ENCODE measurements at regions not wholly inside any gene's neighbourhood (a gene's known extent, or its start where the extent isn't known, plus 50 kb on each side); places are given as distances from the start of the nearest gene placed in this dataset.

- DNase-seq: no peak
- no peak overlapping the region for H2AFZ ChIP-seq (ENCODE audit: low read length)
These were observed 1029.6 kb downstream of the TTLL7 start for GRCh38 chr1:82969340-82969739.

DNA sequence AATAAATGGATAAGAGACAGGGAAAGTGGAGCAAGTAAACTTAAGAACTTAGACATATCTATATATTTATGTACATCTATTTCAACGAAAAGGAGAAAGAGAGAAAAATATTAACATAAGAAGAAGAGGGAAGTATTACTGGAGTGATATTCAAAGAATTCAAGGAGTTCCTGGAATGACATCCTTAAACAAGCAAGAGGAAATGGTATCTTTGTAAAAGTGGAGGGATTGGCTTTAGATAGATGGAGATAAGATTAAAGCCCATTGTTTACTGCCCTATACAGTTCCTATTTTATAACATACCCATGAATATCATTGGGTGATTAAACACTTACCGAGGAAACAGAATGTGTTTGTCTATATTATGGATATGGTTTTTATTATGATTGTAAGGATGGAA lies 1036.3 kb downstream of the TTLL7 start:
- no peaks in the 10 kb centered on the region for H3K79me2 ChIP-seq (ENCODE audit: low read length)
- H3K36me3 ChIP-seq (ENCODE audit: insufficient read depth, low read length): no peaks in the 10 kb centered on the region
- H4K20me1 ChIP-seq (ENCODE audit: insufficient read depth, low read depth, low read length): no peaks in the 10 kb centered on the region
- H3K4me3 ChIP-seq (ENCODE audit: low read length): no peak overlapping the region
- H3K9ac ChIP-seq (ENCODE audit: low read length): no peak overlapping the region
- no peaks in the 10 kb centered on the region; the same call in 1 of the 2 replicates for H3K9me2 ChIP-seq (replicated peaks; ENCODE audit: insufficient read depth, low read length)
- no peak overlapping the region for H3K27ac ChIP-seq (ENCODE audit: low read length)
- H3K4me1 ChIP-seq (ENCODE audit: low read length): no peaks in the 10 kb centered on the region
- H3K4me2 ChIP-seq (ENCODE audit: low read depth, low read length, poor library complexity, severe bottlenecking): no peak overlapping the region
- H2AFZ ChIP-seq (ENCODE audit: low read length): no peak overlapping the region
- peaks cover 3% of the 10 kb centered on the region; the same call in 1 of the 2 replicates for H3K9me3 ChIP-seq (ENCODE audit: low read length)
- DNase-seq: no peak
- H3K27me3 ChIP-seq (ENCODE audit: low read length): no peaks in the 10 kb centered on the region

More at GRCh38 chr1:82969340-82969739, 1029.6 kb downstream of the TTLL7 start:
- Histone ChIP-seq H4K20me1 (ENCODE audit: insufficient read depth, low read depth, low read length) (no peaks in the 10 kb centered on the region), H3K36me3 (ENCODE audit: insufficient read depth, low read length) (no peaks in the 10 kb centered on the region), H3K9ac (ENCODE audit: low read length) (no peak overlapping the region), H3K4me1 (ENCODE audit: low read length) (no peaks in the 10 kb centered on the region), H3K9me2 (replicated peaks; ENCODE audit: insufficient read depth, low read length) (no peaks in the 10 kb centered on the region; the same call in 1 of the 2 replicates), H3K4me3 (ENCODE audit: low read length) (no peak overlapping the region), H3K4me2 (ENCODE audit: low read depth, low read length, poor library complexity, severe bottlenecking) (no peak overlapping the region), H3K79me2 (ENCODE audit: low read length) (no peaks in the 10 kb centered on the region), H3K27ac (ENCODE audit: low read length) (no peak overlapping the region), H3K27me3 (ENCODE audit: low read length) (no peaks in the 10 kb centered on the region), H3K9me3 (ENCODE audit: low read length) (peaks cover 6% of the 10 kb centered on the region; the same call in 1 of the 2 replicates)

- Histone ChIP-seq H3K9me2 (replicated peaks; ENCODE audit: insufficient read depth, low read length) (no peaks in the 10 kb centered on the region), H3K9me3 (ENCODE audit: low read length) (peaks cover 14% of the 10 kb centered on the region), H3K27ac (ENCODE audit: low read length) (no peak overlapping the region), H3K9ac (ENCODE audit: low read length) (no peak overlapping the region), H3K79me2 (ENCODE audit: low read length) (no peaks in the 10 kb centered on the region), H2AFZ (ENCODE audit: low read length) (no peak overlapping the region), H3K4me2 (ENCODE audit: low read depth, low read length, poor library complexity, severe bottlenecking) (no peak overlapping the region), H3K4me3 (ENCODE audit: low read length) (no peak overlapping the region), H3K36me3 (ENCODE audit: insufficient read depth, low read length) (no peaks in the 10 kb centered on the region), H3K27me3 (ENCODE audit: low read length) (no peaks in the 10 kb centered on the region), H3K4me1 (ENCODE audit: low read length) (no peaks in the 10 kb centered on the region), H4K20me1 (ENCODE audit: insufficient read depth, low read depth, low read length) (no peaks in the 10 kb centered on the region)
- DNase-seq: no peak
These were observed 1048.2 kb downstream of the TTLL7 start for GRCh38 chr1:82950606-82951200.

DNA sequence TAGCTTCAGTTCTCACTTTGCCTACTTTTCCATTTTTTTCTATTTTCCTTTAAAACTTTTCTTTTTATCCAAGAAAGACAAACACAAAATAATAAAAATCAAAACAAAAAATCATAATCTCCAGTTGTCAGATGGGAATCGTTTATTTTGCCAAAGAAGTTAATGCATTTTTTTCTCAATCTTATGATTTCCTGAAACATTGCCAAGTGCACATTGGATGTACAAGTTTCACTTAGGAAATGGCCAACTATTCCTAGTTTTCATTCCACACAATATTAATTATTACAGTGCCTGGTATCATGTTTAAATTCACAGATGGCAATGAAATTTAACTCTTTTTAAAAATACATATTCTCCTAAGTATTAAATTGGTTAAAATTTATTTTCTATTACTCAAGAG lies 1050.5 kb downstream of the TTLL7 start:
- peaks cover 15% of the 10 kb centered on the region for H3K9me3 ChIP-seq (ENCODE audit: low read length)
- H3K36me3 ChIP-seq (ENCODE audit: insufficient read depth, low read length): no peaks in the 10 kb centered on the region
- no peak overlapping the region for H3K4me3 ChIP-seq (ENCODE audit: low read length)
- no peak overlapping the region for H3K9ac ChIP-seq (ENCODE audit: low read length)
- H3K4me2 ChIP-seq (ENCODE audit: low read depth, low read length, poor library complexity, severe bottlenecking): no peak overlapping the region
- H3K9me2 ChIP-seq (replicated peaks; ENCODE audit: insufficient read depth, low read length): no peaks in the 10 kb centered on the region
- no peaks in the 10 kb centered on the region for H3K4me1 ChIP-seq (ENCODE audit: low read length)
- no peaks in the 10 kb centered on the region for H4K20me1 ChIP-seq (ENCODE audit: insufficient read depth, low read depth, low read length)
- no peak overlapping the region for H2AFZ ChIP-seq (ENCODE audit: low read length)
- no peaks in the 10 kb centered on the region for H3K27me3 ChIP-seq (ENCODE audit: low read length)
- no peak overlapping the region for H3K27ac ChIP-seq (ENCODE audit: low read length)
- no peak for DNase-seq
- H3K79me2 ChIP-seq (ENCODE audit: low read length): no peaks in the 10 kb centered on the region

GRCh38 chr1:82947278-82947677 lies 1051.7 kb downstream of the TTLL7 start:
- no peak overlapping the region for H3K4me3 ChIP-seq (ENCODE audit: low read length)
- H3K27ac ChIP-seq (ENCODE audit: low read length): no peak overlapping the region
- H3K4me2 ChIP-seq (ENCODE audit: low read depth, low read length, poor library complexity, severe bottlenecking): no peak overlapping the region
- no peaks in the 10 kb centered on the region for H3K4me1 ChIP-seq (ENCODE audit: low read length)
- DNase-seq: no peak
- no peaks in the 10 kb centered on the region for H3K9me2 ChIP-seq (replicated peaks; ENCODE audit: insufficient read depth, low read length)
- H2AFZ ChIP-seq (ENCODE audit: low read length): no peak overlapping the region
- no peaks in the 10 kb centered on the region for H4K20me1 ChIP-seq (ENCODE audit: insufficient read depth, low read depth, low read length)
- no peaks in the 10 kb centered on the region for H3K27me3 ChIP-seq (ENCODE audit: low read length)
- H3K79me2 ChIP-seq (ENCODE audit: low read length): no peaks in the 10 kb centered on the region
- peaks cover 19% of the 10 kb centered on the region for H3K9me3 ChIP-seq (ENCODE audit: low read length)
- H3K9ac ChIP-seq (ENCODE audit: low read length): no peak overlapping the region
- no peaks in the 10 kb centered on the region for H3K36me3 ChIP-seq (ENCODE audit: insufficient read depth, low read length)

DNA sequence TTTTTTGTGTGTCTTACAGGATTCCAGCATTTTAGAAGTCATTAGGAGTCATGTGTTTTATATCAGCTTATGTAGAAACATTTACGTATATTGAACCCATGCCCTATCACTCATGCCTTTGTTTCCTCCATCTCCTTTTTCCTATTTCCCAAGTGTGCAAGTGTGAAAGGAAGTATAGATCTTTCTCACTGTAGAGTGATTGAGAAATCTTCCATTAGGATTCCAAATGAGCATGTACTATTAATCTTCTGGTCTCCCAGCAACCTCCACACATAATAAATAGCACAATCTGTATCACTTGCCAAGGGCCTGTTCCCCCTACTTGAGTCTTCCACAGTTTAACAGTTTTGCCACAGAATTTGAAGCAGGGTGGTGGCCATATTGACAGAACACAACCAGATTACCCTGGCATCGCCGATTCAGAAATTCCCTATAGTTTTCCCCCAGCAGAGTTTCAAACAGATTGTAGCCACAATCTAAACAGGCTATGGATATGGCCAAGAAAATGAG lies 1052.8 kb downstream of the TTLL7 start:
- H3K4me1 ChIP-seq (ENCODE audit: low read length): no peaks in the 10 kb centered on the region
- H3K9ac ChIP-seq (ENCODE audit: low read length): no peak overlapping the region
- no peak overlapping the region for H3K4me3 ChIP-seq (ENCODE audit: low read length)
- H3K4me2 ChIP-seq (ENCODE audit: low read depth, low read length, poor library complexity, severe bottlenecking): no peak overlapping the region
- peaks cover 25% of the 10 kb centered on the region for H3K9me3 ChIP-seq (ENCODE audit: low read length)
- no peaks in the 10 kb centered on the region for H3K27me3 ChIP-seq (ENCODE audit: low read length)
- H2AFZ ChIP-seq (ENCODE audit: low read length): no peak overlapping the region
- H3K27ac ChIP-seq (ENCODE audit: low read length): no peak overlapping the region
- no peaks in the 10 kb centered on the region for H3K36me3 ChIP-seq (ENCODE audit: insufficient read depth, low read length)
- DNase-seq: no peak
- H4K20me1 ChIP-seq (ENCODE audit: insufficient read depth, low read depth, low read length): no peaks in the 10 kb centered on the region
- no peaks in the 10 kb centered on the region for H3K9me2 ChIP-seq (replicated peaks; ENCODE audit: insufficient read depth, low read length)
- no peaks in the 10 kb centered on the region for H3K79me2 ChIP-seq (ENCODE audit: low read length)

DNA sequence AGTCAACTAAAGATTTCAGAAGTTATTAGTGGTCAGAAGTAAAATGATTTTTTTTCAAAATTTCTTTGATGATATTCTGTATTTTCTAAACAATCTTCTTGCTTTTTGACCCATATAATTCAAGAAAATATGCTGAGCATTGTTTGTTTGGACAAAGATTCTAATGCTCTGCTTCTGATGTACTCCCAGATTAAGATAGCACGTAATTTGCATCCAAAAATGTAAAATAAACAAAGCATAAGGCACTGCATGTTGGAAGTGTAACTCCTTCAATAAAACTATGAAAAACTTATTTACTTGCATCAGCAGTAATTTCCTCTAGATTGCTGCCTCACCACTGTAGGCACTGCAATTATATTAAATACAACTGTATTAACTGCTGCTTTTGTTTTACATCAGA lies 1054.1 kb downstream of the TTLL7 start:
- Histone ChIP-seq H2AFZ (ENCODE audit: low read length) (no peak overlapping the region), H3K9me2 (replicated peaks; ENCODE audit: insufficient read depth, low read length) (no peaks in the 10 kb centered on the region), H3K79me2 (ENCODE audit: low read length) (no peaks in the 10 kb centered on the region), H3K9ac (ENCODE audit: low read length) (no peak overlapping the region), H3K4me2 (ENCODE audit: low read depth, low read length, poor library complexity, severe bottlenecking) (no peak overlapping the region), H3K36me3 (ENCODE audit: insufficient read depth, low read length) (no peaks in the 10 kb centered on the region), H3K27me3 (ENCODE audit: low read length) (no peaks in the 10 kb centered on the region), H3K9me3 (ENCODE audit: low read length) (peaks cover 36% of the 10 kb centered on the region), H4K20me1 (ENCODE audit: insufficient read depth, low read depth, low read length) (no peaks in the 10 kb centered on the region), H3K4me3 (ENCODE audit: low read length) (no peak overlapping the region), H3K27ac (ENCODE audit: low read length) (no peak overlapping the region), H3K4me1 (ENCODE audit: low read length) (no peaks in the 10 kb centered on the region)
- DNase-seq: no peak

- Histone ChIP-seq H3K36me3 (ENCODE audit: insufficient read depth, low read length) (no peaks in the 10 kb centered on the region), H3K27ac (ENCODE audit: low read length) (no peak overlapping the region), H3K9me2 (replicated peaks; ENCODE audit: insufficient read depth, low read length) (no peaks in the 10 kb centered on the region), H3K4me1 (ENCODE audit: low read length) (no peaks in the 10 kb centered on the region), H3K4me2 (ENCODE audit: low read depth, low read length, poor library complexity, severe bottlenecking) (no peak overlapping the region), H4K20me1 (ENCODE audit: insufficient read depth, low read depth, low read length) (no peaks in the 10 kb centered on the region), H3K9ac (ENCODE audit: low read length) (no peak overlapping the region), H3K79me2 (ENCODE audit: low read length) (no peaks in the 10 kb centered on the region), H2AFZ (ENCODE audit: low read length) (no peak overlapping the region), H3K4me3 (ENCODE audit: low read length) (no peak overlapping the region), H3K27me3 (ENCODE audit: low read length) (no peaks in the 10 kb centered on the region), H3K9me3 (ENCODE audit: low read length) (peaks cover 19% of the 10 kb centered on the region)
- no peak for DNase-seq
These were observed 1064.9 kb downstream of the TTLL7 start for GRCh38 chr1:82934074-82934473.
